BLaER1 (cell line): ENCODE measurements at regions not wholly inside any gene's neighbourhood (a gene's known extent, or its start where the extent isn't known, plus 50 kb on each side); places are given as distances from the start of the nearest gene placed in this dataset.

ENCODE experiments used
- H3K27ac ChIP-seq: shearing (Covaris generic); formaldehyde crosslinking; 2 replicates; pipeline ENCODE4 v1.8.1; 2022
- H3K27me3 ChIP-seq: shearing (Covaris generic); formaldehyde crosslinking; 2 replicates; pipeline ENCODE4 v1.8.1; 2022
- H3K36me3 ChIP-seq: shearing (Covaris generic); formaldehyde crosslinking; 2 replicates; pipeline ENCODE4 v1.8.1; 2022
- H3K4me1 ChIP-seq: shearing (Covaris generic); formaldehyde crosslinking; 2 replicates; pipeline ENCODE4 v1.8.1; 2022
- H3K4me2 ChIP-seq: shearing (Covaris generic); formaldehyde crosslinking; 2 replicates; pipeline ENCODE4 v1.8.1; 2022
- H3K4me3 ChIP-seq: shearing (Covaris generic); formaldehyde crosslinking; 2 replicates; pipeline ENCODE4 v1.8.1; 2022
- H3K9ac ChIP-seq: shearing (Covaris generic); formaldehyde crosslinking; 2 replicates; pipeline ENCODE4 v1.8.1; 2022
- H3K9me3 ChIP-seq: shearing (Covaris generic); formaldehyde crosslinking; 2 replicates; pipeline ENCODE4 v1.8.1; 2022
- H4K20me1 ChIP-seq: shearing (Covaris generic); formaldehyde crosslinking; 2 replicates; pipeline ENCODE4 v1.8.1; 2022
- Cebpa-rat ChIP-seq: shearing (Covaris generic); IDR thresholded peaks from 2 replicates; pipeline ENCODE4 v1.8.1; 2022

DNA sequence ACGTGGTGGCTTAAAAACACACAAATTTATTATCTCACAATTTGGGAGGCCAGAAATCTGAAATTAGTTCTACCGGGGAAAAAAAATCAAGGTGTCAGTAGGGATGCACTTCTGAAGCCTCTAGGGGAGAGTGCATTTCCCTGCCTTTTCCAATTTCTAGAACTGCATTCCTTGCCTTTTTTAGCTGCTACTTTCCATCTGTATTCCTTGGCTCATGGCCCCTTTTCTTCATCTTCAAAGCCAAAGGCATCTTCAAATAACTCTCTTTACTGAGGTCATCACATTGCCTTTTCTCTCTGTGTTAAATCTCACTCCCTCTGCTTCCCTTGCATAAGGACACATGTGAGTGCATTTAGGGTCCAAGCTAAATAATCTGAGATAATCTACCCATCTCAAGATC is 69.5 kb upstream of the NEO1 start:
- Histone ChIP-seq H3K4me1 (no peaks in the 10 kb centered on the region), H3K9ac (no peak overlapping the region), H3K27me3 (no peaks in the 10 kb centered on the region), H3K9me3 (no peaks in the 10 kb centered on the region), H3K27ac (no peak overlapping the region), H3K36me3 (no peaks in the 10 kb centered on the region), H3K4me2 (no peak overlapping the region), H4K20me1 (no peaks in the 10 kb centered on the region), H3K4me3 (no peak overlapping the region)
- TF ChIP-seq Cebpa-rat, result no peak

DNA sequence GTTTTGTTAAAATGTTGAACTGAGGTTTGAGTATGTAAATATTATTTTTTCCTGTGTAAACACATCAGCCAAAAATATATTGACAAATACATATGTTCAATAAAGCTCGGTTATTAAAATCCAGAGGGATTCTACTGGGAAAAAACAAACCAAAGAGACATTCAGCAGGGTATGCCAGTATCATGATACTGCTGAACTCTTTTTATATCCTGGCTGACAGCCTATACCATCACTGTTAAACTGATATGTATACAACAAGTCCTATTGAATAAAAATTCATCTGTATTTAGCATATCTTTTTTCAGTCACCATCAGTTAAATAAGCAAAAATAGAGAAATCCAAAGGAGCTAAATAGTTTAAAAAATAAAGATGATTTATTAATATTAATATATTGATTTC is 71.6 kb upstream of the NEO1 start:
- no peak overlapping the region for H3K4me3 ChIP-seq
- no peaks in the 10 kb centered on the region for H4K20me1 ChIP-seq
- H3K36me3 ChIP-seq, result no peaks in the 10 kb centered on the region
- no peaks in the 10 kb centered on the region for H3K4me1 ChIP-seq
- no peak for TF ChIP-seq Cebpa-rat
- no peaks in the 10 kb centered on the region for H3K27me3 ChIP-seq
- no peak overlapping the region for H3K4me2 ChIP-seq
- no peak overlapping the region for H3K9ac ChIP-seq
- no peaks in the 10 kb centered on the region for H3K9me3 ChIP-seq
- no peak overlapping the region for H3K27ac ChIP-seq

DNA sequence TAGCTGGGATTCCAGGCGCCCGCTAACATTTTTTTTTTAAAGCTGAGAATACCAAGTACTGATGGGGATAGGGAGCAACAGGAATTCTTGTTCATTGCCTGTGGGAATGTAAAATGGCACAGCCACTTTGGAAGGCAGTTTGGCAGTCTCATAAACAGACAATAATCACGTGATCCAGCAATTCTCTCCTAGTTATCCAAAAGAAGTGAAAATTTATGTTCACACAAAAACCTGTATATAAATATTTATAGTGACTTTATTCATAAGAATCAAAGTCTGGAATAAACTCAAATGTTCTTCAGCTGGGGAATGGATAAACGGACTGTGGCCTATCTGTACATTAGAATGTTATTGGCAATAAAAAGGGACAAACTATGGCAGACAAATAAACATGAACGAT is 72.5 kb upstream of the NEO1 start:
- no peak overlapping the region for H3K27ac ChIP-seq
- H3K36me3 ChIP-seq, result no peaks in the 10 kb centered on the region
- no peaks in the 10 kb centered on the region for H3K4me1 ChIP-seq
- no peak overlapping the region for H3K4me2 ChIP-seq
- H3K27me3 ChIP-seq, result no peaks in the 10 kb centered on the region
- H3K9me3 ChIP-seq, result no peaks in the 10 kb centered on the region
- no peak for TF ChIP-seq Cebpa-rat
- H3K4me3 ChIP-seq, result no peak overlapping the region
- no peak overlapping the region for H3K9ac ChIP-seq
- no peaks in the 10 kb centered on the region for H4K20me1 ChIP-seq

DNA sequence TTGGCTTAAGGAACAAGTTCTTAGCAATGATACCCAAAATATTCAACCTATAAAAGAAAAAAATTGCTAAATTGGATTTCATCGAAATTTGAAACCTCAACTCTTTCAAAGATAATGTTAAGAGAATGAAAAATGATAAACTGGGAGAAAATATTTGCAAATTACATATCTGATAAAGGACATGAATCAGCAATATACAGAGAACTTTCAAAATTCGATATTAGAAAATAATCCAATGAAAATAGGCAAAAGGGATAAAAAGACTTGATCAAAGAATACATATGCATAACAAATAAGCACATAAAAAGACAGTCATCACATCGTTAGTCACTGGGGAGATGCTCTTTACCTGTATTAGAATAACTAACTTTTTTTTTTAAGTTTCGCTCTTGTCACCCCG is 73.0 kb upstream of the NEO1 start:
- Histone ChIP-seq H3K27me3 (no peaks in the 10 kb centered on the region), H3K4me1 (no peaks in the 10 kb centered on the region), H3K36me3 (no peaks in the 10 kb centered on the region), H3K4me2 (no peak overlapping the region), H3K9ac (no peak overlapping the region), H3K27ac (no peak overlapping the region), H3K4me3 (no peak overlapping the region), H4K20me1 (no peaks in the 10 kb centered on the region), H3K9me3 (no peaks in the 10 kb centered on the region)
- TF ChIP-seq Cebpa-rat, result no peak

DNA sequence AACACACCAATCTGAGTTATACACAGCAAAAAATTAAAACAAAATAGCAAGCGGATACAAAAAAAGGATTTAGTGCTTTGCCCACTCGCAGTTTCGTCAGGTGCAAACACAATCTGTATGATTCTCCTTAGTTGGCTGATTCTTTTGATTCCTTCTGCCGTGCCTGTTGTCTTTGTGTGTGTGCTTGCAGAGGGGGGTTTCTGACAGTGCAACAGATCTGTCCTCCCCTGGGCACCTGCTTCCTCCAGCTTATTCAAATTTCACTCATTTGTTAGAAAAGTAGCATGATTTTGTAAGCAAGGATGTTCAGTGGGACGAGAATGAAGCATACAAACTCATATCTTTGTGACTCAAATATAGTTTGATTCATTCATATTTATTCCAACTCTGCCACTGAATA is 74.0 kb upstream of the NEO1 start:
- Histone ChIP-seq H3K27me3 (no peaks in the 10 kb centered on the region), H3K27ac (no peak overlapping the region), H3K4me3 (no peak overlapping the region), H3K4me1 (no peaks in the 10 kb centered on the region), H3K9ac (no peak overlapping the region), H3K36me3 (no peaks in the 10 kb centered on the region), H3K4me2 (no peak overlapping the region), H3K9me3 (no peaks in the 10 kb centered on the region), H4K20me1 (no peaks in the 10 kb centered on the region)
- TF ChIP-seq Cebpa-rat, result no peak

DNA sequence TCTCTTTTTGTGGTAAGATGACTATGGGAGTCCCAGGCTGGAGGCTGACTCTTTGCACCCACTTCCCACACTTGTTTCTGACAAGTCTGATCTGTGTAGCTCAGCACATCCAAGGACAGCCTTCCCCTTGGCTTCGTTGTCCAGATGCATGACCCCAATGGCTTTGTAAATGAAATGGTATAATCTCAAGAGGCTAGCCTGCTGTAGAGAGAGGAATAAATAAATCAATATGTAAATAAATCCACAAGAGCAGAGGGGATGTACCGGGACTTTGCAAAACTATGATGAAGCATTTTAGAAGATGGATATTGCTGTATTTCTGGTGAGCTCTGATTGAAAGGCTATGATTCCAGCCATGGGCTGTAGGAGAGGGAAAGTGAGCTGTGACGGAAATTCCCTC is 79.9 kb upstream of the NEO1 start:
- Histone ChIP-seq H3K36me3 (no peaks in the 10 kb centered on the region), H3K4me3 (no peak overlapping the region), H4K20me1 (no peaks in the 10 kb centered on the region), H3K27ac (no peak overlapping the region), H3K27me3 (no peaks in the 10 kb centered on the region), H3K4me2 (no peak overlapping the region), H3K4me1 (no peaks in the 10 kb centered on the region), H3K9ac (no peak overlapping the region), H3K9me3 (no peaks in the 10 kb centered on the region)
- no peak for TF ChIP-seq Cebpa-rat

DNA sequence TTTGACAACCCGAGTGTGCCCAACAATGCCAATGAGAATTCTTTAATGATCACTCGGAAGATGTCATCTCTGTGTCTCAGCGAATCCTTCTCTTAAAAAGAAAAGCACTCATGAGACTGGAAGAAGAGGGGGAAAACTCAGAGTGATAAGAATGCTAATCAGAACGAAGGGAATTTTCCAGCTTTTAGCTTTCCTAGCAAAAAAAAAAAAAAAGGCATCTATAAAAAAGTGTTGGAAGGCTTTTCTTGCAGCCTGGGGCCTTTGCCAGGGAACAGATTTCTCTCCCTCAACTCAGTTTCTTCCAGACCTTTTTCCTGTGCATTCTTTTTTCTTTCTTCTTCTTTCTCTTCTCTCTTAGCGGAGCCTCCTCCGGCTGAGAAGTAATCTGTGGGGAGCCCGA is 80.5 kb upstream of the NEO1 start:
- Histone ChIP-seq H3K4me3 (no peak overlapping the region), H3K9ac (no peak overlapping the region), H3K9me3 (no peaks in the 10 kb centered on the region), H3K4me1 (no peaks in the 10 kb centered on the region), H3K4me2 (no peak overlapping the region), H3K27me3 (no peaks in the 10 kb centered on the region), H4K20me1 (no peaks in the 10 kb centered on the region), H3K27ac (no peak overlapping the region), H3K36me3 (no peaks in the 10 kb centered on the region)
- no peak for TF ChIP-seq Cebpa-rat

DNA sequence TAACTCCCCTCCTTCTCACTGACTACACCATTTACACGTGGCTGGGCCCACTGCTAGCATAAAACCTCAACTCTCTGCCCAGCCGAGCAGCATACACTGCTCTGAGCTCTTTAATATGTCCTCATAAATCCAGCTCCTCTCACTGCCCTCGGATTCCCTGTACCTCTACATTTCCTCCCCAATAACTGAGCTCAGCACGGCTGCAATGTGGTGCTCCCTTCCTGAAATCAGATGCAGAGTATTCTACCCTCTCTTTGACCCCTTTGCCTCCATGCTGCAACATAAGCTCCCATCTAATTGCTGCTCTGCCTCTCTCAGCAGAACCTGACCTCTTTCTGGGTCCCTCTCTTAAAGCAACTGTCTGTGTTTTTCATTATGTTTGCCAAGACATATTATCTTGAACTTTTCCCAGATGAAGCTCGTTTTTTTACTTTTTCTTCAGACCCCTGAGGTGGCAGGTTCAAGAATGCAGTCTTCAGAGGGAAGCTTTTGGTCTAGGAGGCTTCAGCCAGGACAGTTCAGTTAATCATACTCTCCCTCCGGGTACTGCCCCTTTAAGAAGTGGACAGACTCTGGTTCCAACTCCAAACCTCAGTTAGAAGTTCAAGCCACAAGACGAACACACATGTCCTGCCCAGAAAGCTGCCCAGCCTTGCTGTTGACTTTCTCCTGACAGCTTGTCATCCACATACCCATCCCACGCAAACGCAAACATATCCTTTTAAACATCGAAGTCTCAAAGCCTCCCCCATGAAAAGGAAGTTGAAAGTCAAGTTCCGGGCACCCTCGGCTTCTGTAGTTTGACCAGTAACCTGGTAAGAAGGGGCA is 81.1 kb upstream of the NEO1 start:
- Histone ChIP-seq H3K4me3 (no peak overlapping the region), H4K20me1 (no peaks in the 10 kb centered on the region), H3K9ac (no peak overlapping the region), H3K27me3 (no peaks in the 10 kb centered on the region), H3K4me1 (no peaks in the 10 kb centered on the region), H3K9me3 (no peaks in the 10 kb centered on the region), H3K4me2 (no peak overlapping the region), H3K27ac (no peak overlapping the region), H3K36me3 (no peaks in the 10 kb centered on the region)
- TF ChIP-seq Cebpa-rat, result no peak

DNA sequence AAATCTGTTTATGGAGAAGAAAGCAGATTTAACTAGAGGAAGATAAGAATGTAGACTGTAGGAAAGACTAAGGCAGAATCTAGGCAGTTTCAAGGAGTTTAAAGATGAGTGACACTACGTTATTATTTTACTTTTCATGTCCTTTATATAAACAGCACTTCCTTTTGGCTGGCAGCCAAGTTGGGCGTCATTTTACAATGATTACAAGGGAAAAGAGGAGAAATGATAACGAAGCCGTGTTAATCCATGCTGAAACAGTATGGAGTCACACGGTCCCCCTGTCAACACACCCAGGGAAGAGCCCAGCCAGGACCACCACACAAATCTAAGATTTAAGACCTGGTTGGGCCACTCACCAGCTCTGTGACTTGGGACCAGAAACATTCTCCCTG is 83.7 kb upstream of the NEO1 start:
- no peaks in the 10 kb centered on the region for H3K36me3 ChIP-seq
- H3K9ac ChIP-seq, result no peak overlapping the region
- no peaks in the 10 kb centered on the region for H4K20me1 ChIP-seq
- no peak overlapping the region for H3K4me3 ChIP-seq
- no peaks in the 10 kb centered on the region for H3K27me3 ChIP-seq
- no peak overlapping the region for H3K27ac ChIP-seq
- H3K4me2 ChIP-seq, result no peak overlapping the region
- TF ChIP-seq Cebpa-rat, result no peak
- H3K9me3 ChIP-seq, result peaks cover 2% of the 10 kb centered on the region
- H3K4me1 ChIP-seq, result no peaks in the 10 kb centered on the region

DNA sequence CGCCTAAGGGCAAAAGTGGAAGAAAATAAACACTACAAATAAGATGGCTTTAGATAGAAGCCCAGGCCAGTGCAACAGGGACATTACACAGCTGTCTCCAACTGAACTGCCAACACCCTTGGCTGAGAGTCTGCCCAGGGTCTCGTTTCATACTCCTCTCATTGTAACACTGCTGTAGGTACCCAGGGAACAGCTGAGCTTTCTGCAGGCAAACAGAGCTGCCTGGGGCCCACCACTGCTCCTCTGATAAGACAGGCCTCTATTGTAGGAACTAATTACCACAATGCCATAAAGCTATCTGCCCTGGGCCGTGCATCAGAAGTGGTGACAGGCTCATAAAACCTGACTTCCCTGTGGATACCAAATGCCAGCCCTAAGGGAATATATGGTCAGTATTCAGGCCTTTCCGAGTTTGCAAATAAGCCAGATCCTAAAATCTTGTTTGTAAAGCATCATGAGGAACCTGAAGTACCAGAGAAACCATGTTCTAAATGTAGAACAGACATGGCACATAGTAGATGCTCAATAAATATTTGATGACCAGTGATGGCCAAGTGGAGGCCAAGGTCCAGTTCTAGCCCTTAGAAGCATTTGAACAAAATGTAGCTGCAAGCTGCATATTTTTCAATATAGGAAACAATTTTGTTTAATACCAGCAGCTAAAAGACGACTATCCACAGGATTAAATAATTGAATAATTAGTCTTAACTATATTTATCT is 84.3 kb upstream of the NEO1 start:
- no peak for TF ChIP-seq Cebpa-rat
- H3K36me3 ChIP-seq, result no peaks in the 10 kb centered on the region
- no peak overlapping the region for H3K27ac ChIP-seq
- no peaks in the 10 kb centered on the region for H4K20me1 ChIP-seq
- H3K4me2 ChIP-seq, result no peak overlapping the region
- H3K4me3 ChIP-seq, result no peak overlapping the region
- no peak overlapping the region for H3K9ac ChIP-seq
- no peaks in the 10 kb centered on the region for H3K27me3 ChIP-seq
- H3K9me3 ChIP-seq, result peaks cover 7% of the 10 kb centered on the region
- no peaks in the 10 kb centered on the region for H3K4me1 ChIP-seq
